Adipocyte (in vitro differentiated cells): ENCODE measurements at regions not wholly inside any gene's neighbourhood (a gene's known extent, or its start where the extent isn't known, plus 50 kb on each side); places are given as distances from the start of the nearest gene placed in this dataset.

Source experiments
- DNase-seq: peaks from one replicate; pipeline ENCODE4 v3.0.0-alpha.2; 2015; ENCODE audit warnings: low read depth
- H3K27me3 ChIP-seq: replicated peaks from 2 replicates; pipeline ENCODE4 v1.7.0; 2013; ENCODE audit warnings: mild to moderate bottlenecking, low read length, moderate library complexity; ENCODE audit not compliant: control insufficient read depth, insufficient read depth
- H3K36me3 ChIP-seq: 2 replicates; pipeline ENCODE4 v1.7.0; 2013; ENCODE audit warnings: low read length, mild to moderate bottlenecking, moderate library complexity; ENCODE audit not compliant: control insufficient read depth, insufficient read depth, severe bottlenecking
- H3K4me1 ChIP-seq: 2 replicates; pipeline ENCODE4 v1.7.0; 2013; ENCODE audit warnings: mild to moderate bottlenecking, low read length, moderate library complexity; ENCODE audit not compliant: control insufficient read depth, insufficient read depth
- H3K4me3 ChIP-seq: 2 replicates; pipeline ENCODE4 v1.7.0; 2013; ENCODE audit warnings: mild to moderate bottlenecking, low read length, moderate library complexity
- H3K9ac ChIP-seq: 2 replicates; pipeline ENCODE4 v1.7.0; 2013; ENCODE audit warnings: mild to moderate bottlenecking, low read length, moderate library complexity
- H3K9me3 ChIP-seq: 2 replicates; pipeline ENCODE4 v1.7.0; 2013; ENCODE audit warnings: mild to moderate bottlenecking, low read length, moderate library complexity; ENCODE audit not compliant: control insufficient read depth

DNA sequence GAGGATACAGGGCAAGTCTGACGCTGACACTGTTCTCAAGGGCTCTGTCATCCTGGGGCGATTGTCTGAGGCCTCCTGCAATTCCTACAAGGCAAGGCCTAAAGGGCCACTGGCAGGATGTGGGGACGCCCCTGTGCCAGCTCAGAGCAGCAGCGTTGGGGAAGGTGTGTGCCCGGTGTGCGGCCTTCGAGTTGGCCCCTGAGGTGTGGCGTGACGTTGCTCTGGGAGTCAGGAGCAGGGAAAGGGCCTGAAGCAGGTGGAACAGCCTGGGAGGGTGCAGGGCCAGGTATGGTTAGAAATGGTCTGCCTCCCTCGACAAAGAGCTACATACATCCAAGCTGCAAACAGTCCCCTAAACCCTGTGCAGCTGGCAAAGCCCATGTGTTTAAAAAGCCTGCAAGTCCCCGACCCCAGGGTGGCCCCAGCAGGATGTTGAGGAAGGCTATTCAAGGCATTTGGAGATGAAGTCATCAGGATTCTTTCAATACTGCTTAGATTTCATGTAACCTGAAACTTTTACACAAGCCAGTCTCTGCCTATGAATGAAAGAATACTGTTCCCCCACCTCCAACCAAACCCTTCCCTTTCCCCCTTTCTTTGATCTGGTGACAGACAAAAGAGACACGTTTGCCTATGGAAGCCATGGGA, 142.5 kb upstream of the TNS3 start:
- Histone ChIP-seq H3K9ac (no peak overlapping the region), H3K36me3 (no peaks in the 10 kb centered on the region), H3K4me3 (no peak overlapping the region), H3K9me3 (no peaks in the 10 kb centered on the region), H3K4me1 (peaks cover 9% of the 10 kb centered on the region), H3K27me3 (peaks cover 23% of the 10 kb centered on the region)
- DNase-seq, result peak; percentile 93

- no peaks in the 10 kb centered on the region for H3K9me3 ChIP-seq
- H3K4me1 ChIP-seq, result peaks cover 9% of the 10 kb centered on the region
- H3K36me3 ChIP-seq, result no peaks in the 10 kb centered on the region
- no peak overlapping the region for H3K4me3 ChIP-seq
- no peak for DNase-seq
- H3K9ac ChIP-seq, result no peak overlapping the region
- H3K27me3 ChIP-seq, result peaks cover 18% of the 10 kb centered on the region
Observed at GRCh38 chr7:47722126-47722525, 140.2 kb upstream of the TNS3 start.

DNA sequence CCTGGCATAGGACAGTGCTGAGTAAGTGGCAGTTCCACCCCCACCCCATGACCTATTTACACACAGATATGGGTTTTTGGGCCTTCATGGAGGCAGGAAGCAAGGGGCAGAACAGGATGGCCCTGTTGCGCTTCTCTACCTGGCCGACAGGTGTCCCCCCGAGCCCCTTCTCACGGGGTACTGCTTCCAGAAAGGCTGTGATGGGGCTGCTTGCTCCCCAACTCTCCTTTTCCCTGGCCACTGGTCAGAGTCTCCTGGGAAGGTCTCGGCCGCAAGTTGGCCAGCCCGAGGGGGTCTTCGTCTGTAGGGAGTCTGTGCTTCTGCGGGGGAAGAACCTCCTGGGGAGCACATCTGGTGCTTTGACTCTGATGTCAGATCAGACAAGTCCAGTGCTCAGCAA, 139.8 kb upstream of the TNS3 start:
- H3K4me3 ChIP-seq, result no peak overlapping the region
- no peak for DNase-seq
- peaks cover 9% of the 10 kb centered on the region for H3K4me1 ChIP-seq
- peaks cover 18% of the 10 kb centered on the region for H3K27me3 ChIP-seq
- no peaks in the 10 kb centered on the region for H3K36me3 ChIP-seq
- H3K9ac ChIP-seq, result no peak overlapping the region
- no peaks in the 10 kb centered on the region for H3K9me3 ChIP-seq

DNA sequence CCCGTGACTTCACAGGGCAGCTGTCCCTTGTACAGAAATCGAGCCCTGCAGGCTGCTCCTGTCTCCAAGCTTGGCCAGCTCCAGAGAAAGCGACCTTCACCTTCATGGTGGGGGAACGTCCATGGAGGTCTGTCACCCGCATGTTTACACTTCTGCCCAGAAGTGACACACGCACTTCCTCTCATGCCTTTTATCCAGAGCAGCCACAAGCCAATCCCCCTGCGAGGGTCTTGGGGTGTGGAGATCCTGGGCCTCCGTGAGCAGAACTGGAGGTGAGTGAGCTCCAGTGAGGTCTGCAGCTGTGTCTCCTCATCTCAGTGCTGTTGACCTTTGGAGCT, 139.0 kb upstream of the TNS3 start:
- Histone ChIP-seq H3K4me1 (peaks cover 9% of the 10 kb centered on the region), H3K27me3 (peaks cover 13% of the 10 kb centered on the region), H3K9ac (no peak overlapping the region), H3K36me3 (no peaks in the 10 kb centered on the region), H3K9me3 (no peaks in the 10 kb centered on the region), H3K4me3 (no peak overlapping the region)
- no peak for DNase-seq

- Histone ChIP-seq H3K9ac (no peak overlapping the region), H3K4me1 (peaks cover 9% of the 10 kb centered on the region), H3K4me3 (no peak overlapping the region), H3K36me3 (no peaks in the 10 kb centered on the region), H3K27me3 (peaks cover 12% of the 10 kb centered on the region), H3K9me3 (no peaks in the 10 kb centered on the region)
- DNase-seq, result no peak
Observed at GRCh38 chr7:47720141-47720906, 138.4 kb upstream of the TNS3 start.

GRCh38 chr7:47719675-47720074, 137.8 kb upstream of the TNS3 start:
- DNase-seq, result no peak
- Histone ChIP-seq H3K36me3 (no peaks in the 10 kb centered on the region), H3K9me3 (no peaks in the 10 kb centered on the region), H3K4me3 (no peak overlapping the region), H3K9ac (no peak overlapping the region), H3K4me1 (peaks cover 5% of the 10 kb centered on the region), H3K27me3 (peaks cover 12% of the 10 kb centered on the region)

GRCh38 chr7:47715631-47716068, 133.7 kb upstream of the TNS3 start:
- no peaks in the 10 kb centered on the region for H3K9me3 ChIP-seq
- peaks cover 12% of the 10 kb centered on the region for H3K27me3 ChIP-seq
- DNase-seq, result no peak
- no peak overlapping the region for H3K9ac ChIP-seq
- H3K36me3 ChIP-seq, result no peaks in the 10 kb centered on the region
- H3K4me1 ChIP-seq, result no peaks in the 10 kb centered on the region
- no peak overlapping the region for H3K4me3 ChIP-seq

DNA sequence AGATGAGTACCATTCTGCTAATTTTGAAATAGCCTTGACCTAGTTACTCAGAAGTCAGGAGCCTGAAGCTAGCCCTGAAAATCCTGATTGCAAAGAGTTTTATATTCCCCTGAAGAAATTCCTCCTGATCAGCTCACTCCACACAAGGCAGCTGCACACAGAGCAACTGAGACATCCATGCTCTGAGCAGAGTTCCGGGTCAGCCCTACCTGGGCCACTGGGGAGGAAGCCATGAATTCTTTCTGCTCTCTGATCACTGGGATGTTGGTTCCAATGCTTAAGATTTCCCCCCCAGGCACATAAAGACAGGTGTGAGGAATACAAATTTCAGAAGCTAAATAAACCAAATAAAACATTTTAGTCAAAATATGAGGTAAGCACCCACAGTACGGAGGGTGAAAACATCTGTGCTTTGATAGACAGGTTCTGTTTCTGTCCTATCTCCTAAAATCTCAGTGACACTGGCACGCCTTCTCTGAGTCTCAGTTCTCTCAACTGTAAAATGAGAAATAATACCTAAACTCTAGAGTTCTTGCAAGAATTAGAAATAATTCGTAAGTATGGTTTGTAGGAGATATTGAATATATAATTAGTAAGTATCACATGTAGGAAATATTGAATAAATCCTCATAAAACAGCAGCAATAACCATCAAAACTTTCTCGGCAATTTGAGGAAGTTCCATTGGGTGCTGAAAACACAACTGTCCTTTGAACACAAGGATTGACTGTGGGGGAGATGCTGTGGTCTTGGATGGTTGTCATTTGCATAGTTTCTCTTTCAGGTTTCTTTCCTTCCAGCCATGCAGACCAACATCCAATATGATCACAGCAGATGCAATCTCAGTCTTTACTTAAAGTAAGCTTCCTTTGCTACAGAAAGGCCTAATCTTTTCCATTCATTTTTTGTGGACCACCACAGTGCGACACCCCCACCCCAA, 133.0 kb upstream of the TNS3 start:
- H3K4me1 ChIP-seq, result no peaks in the 10 kb centered on the region
- H3K9me3 ChIP-seq, result no peaks in the 10 kb centered on the region
- peaks cover 12% of the 10 kb centered on the region for H3K27me3 ChIP-seq
- no peak overlapping the region for H3K4me3 ChIP-seq
- no peak for DNase-seq
- H3K36me3 ChIP-seq, result no peaks in the 10 kb centered on the region
- no peak overlapping the region for H3K9ac ChIP-seq

DNA sequence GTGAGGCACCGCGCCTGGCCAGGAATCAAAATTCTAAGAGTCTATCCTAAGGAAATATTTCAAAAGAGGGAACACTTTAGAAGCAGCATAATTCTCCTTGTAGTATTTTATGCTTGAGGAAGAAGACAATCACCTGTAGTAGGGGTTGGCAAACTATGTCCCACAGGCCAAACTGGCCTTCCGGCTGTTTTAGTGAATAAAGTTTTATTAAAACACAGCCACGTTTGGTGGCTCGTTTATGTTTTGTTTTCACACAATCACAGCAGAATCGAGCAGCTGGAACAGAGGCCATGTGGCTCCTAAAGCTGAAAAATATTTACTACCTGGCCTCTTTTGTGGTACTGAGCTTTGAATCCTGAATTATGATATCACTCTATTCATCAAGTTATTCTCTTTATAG, 131.7 kb upstream of the TNS3 start:
- Histone ChIP-seq H3K4me1 (no peaks in the 10 kb centered on the region), H3K9ac (no peak overlapping the region), H3K27me3 (peaks cover 3% of the 10 kb centered on the region), H3K9me3 (no peaks in the 10 kb centered on the region), H3K4me3 (no peak overlapping the region), H3K36me3 (no peaks in the 10 kb centered on the region)
- no peak for DNase-seq

- no peak overlapping the region for H3K4me3 ChIP-seq
- H3K4me1 ChIP-seq, result no peaks in the 10 kb centered on the region
- no peaks in the 10 kb centered on the region for H3K36me3 ChIP-seq
- H3K27me3 ChIP-seq, result no peaks in the 10 kb centered on the region
- H3K9ac ChIP-seq, result no peak overlapping the region
- no peak for DNase-seq
- H3K9me3 ChIP-seq, result no peaks in the 10 kb centered on the region
Observed at GRCh38 chr7:47712416-47712815, 130.5 kb upstream of the TNS3 start.

- H3K4me3 ChIP-seq, result no peak overlapping the region
- H3K9ac ChIP-seq, result no peak overlapping the region
- H3K36me3 ChIP-seq, result no peaks in the 10 kb centered on the region
- no peaks in the 10 kb centered on the region for H3K4me1 ChIP-seq
- H3K27me3 ChIP-seq, result no peaks in the 10 kb centered on the region
- DNase-seq, result no peak
- H3K9me3 ChIP-seq, result no peaks in the 10 kb centered on the region
Observed at GRCh38 chr7:47711776-47712175, 129.9 kb upstream of the TNS3 start.
